Activated naive CD8-positive, alpha-beta T cell treated with anti-CD3 and anti-CD28 coated beads, Interleukin-2, amount 10 ng/mL, durations not matched to agents 7 days and 5 days (primary cell): ENCODE measurements at regions not wholly inside any gene's neighbourhood (a gene's known extent, or its start where the extent isn't known, plus 50 kb on each side); places are given as distances from the start of the nearest gene placed in this dataset.

Source experiments
- ATAC-seq: fragments of 150-1000 bp; cut with Tn5 transposase; one replicate; pipeline ENCODE4 v1.10.0; 2021; ENCODE audit warnings: low read depth, moderate library complexity
- POLR2A ChIA-PET: fragments of 350-600 bp; sonication (Branson Sonifier 250); formaldehyde crosslinking; loops from one replicate; lab custom pipeline; 2021; ENCODE audit warnings: antibody characterized with exemption; lab: Charles Lee
- DNase-seq: peaks from one replicate; pipeline ENCODE4 v3.0.0; 2021
- H3K27ac Mint-ChIP-seq: one replicate; pipeline ENCODE4 v1.8.0; 2022; ENCODE audit warnings: mild to moderate bottlenecking, mixed read lengths
- H3K27me3 Mint-ChIP-seq: one replicate; pipeline ENCODE4 v1.8.0; 2022; ENCODE audit warnings: mild to moderate bottlenecking, moderate library complexity, mixed read lengths
- H3K36me3 Mint-ChIP-seq: one replicate; pipeline ENCODE4 v1.8.0; 2021; ENCODE audit warnings: mild to moderate bottlenecking, mixed read lengths
- H3K4me1 Mint-ChIP-seq: one replicate; pipeline ENCODE4 v1.8.0; 2021; ENCODE audit warnings: mixed read lengths
- H3K4me3 Mint-ChIP-seq: one replicate; pipeline ENCODE4 v1.8.0; 2022; ENCODE audit warnings: mild to moderate bottlenecking, moderate library complexity, mixed read lengths
- H3K9me3 Mint-ChIP-seq: one replicate; pipeline ENCODE4 v1.8.0; 2021; ENCODE audit warnings: mixed read lengths

DNA sequence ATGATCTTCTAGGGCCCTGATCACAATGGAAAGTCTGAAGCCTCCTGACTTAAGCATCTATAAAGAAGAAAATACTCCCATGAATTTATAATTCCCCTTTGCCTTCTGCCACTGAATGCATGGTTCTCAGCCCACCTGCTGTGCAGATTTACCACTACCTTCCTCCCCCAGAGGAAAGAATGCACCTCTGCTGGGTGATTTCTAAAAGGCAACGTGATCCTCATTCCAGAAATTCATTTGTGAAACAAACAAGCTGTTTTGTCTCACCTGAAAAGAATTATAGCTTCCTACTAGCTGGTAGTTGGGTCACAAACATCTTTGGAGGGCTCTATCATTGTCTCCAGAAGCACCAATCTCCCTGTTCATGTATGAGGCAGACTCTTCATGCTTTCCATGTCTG lies 320.2 kb downstream of the CDC14C start:
- Mint-ChIP-seq H3K9me3 (peaks cover 2% of the 10 kb centered on the region), H3K4me3 (no peak overlapping the region), H3K4me1 (no peaks in the 10 kb centered on the region), H3K27ac (no peak overlapping the region), H3K27me3 (no peaks in the 10 kb centered on the region), H3K36me3 (no peaks in the 10 kb centered on the region)
- DNase-seq (no peak), ATAC-seq (no peak)
- POLR2A ChIA-PET, result no interaction called here

DNA sequence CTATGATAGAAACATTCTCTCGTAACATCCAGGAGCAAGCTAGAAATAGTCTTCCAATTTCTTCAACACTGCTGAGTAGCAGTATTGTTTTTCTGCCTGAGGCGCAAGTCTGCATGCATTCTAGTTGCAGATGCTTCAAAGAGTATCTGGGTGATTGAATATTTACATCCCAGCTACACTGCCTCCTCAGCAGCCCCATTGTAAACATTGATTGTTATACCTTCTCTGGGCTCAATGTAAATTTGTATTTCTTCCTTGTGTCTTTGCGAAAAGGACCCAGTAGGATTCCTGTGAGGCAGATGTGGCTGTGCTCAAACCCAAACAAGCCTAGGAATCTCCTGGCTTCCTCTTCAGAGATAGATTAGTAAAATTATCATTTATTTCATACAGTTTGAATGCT lies 320.7 kb downstream of the CDC14C start:
- H3K4me3 Mint-ChIP-seq, result no peak overlapping the region
- ATAC-seq (no peak), DNase-seq (no peak)
- no peak overlapping the region for H3K27ac Mint-ChIP-seq
- no peaks in the 10 kb centered on the region for H3K36me3 Mint-ChIP-seq
- POLR2A ChIA-PET, result no interaction called here
- peaks cover 2% of the 10 kb centered on the region for H3K9me3 Mint-ChIP-seq
- no peaks in the 10 kb centered on the region for H3K27me3 Mint-ChIP-seq
- no peaks in the 10 kb centered on the region for H3K4me1 Mint-ChIP-seq

DNA sequence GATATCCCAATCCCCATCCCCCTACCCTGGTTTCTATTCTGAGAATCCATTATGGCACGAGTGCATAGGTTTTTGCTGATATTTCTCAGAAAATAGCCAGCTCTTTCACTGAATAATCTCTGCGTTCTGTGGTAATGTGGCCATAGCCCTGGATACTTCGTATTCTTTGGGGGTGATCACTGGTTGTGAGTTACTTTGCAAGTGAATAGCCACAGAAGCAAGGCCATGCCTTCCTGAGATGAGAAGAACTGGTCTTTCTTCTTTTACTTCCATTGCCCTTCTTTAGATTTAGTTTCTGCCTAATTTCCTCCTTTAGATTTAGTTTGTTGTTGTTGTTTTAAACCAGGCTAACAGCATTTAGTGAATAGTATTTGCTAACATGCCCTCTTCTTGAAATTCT lies 323.4 kb downstream of the CDC14C start:
- H3K4me1 Mint-ChIP-seq, result no peaks in the 10 kb centered on the region
- POLR2A ChIA-PET, result no interaction called here
- H3K4me3 Mint-ChIP-seq, result no peak overlapping the region
- no peaks in the 10 kb centered on the region for H3K27me3 Mint-ChIP-seq
- H3K27ac Mint-ChIP-seq, result no peak overlapping the region
- H3K36me3 Mint-ChIP-seq, result no peaks in the 10 kb centered on the region
- ATAC-seq, result no peak
- no peak for DNase-seq
- H3K9me3 Mint-ChIP-seq, result peaks cover 2% of the 10 kb centered on the region

DNA sequence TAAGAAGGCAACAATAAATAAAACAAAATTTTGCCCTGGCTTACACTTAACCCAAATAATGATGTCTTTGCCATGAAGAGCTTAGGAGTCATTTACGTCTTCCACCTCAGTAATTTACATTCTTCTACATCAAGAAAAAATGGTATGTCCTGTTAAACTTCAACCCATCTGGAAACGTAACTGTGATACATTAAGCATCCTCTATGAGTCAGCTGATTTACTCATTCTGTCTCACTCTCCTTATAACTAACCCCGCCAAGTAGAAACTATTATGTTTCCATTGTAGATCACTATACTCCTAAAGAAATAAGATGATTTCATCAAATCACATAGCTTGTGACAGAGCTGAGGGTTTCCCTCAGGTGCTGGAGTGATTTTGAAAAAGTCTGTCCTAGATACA lies 330.7 kb downstream of the CDC14C start:
- H3K9me3 Mint-ChIP-seq, result peaks cover 2% of the 10 kb centered on the region
- DNase-seq, result no peak
- no peaks in the 10 kb centered on the region for H3K27me3 Mint-ChIP-seq
- H3K4me3 Mint-ChIP-seq, result no peak overlapping the region
- H3K36me3 Mint-ChIP-seq, result no peaks in the 10 kb centered on the region
- ATAC-seq, result no peak
- H3K4me1 Mint-ChIP-seq, result no peaks in the 10 kb centered on the region
- POLR2A ChIA-PET, result no interaction called here
- no peak overlapping the region for H3K27ac Mint-ChIP-seq

DNA sequence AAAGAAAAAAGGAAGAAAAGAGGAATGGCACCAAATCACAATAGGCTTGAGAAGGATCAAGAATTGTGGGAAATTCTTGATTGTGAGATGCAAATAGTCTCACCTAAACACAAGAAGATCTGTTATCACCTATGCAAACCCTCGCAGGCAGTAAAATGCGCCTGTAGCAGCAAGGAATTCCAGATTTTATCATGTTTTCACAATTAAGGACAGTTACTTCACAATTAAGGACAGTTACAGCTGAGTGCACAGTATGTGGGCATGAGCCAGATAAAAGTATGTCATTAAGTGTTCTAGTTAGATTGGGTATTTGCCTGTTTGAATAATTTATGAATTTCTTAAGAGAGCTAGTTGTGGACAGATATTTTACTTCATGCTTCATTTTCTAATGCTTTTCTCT lies 336.2 kb downstream of the CDC14C start:
- Mint-ChIP-seq H3K36me3 (no peaks in the 10 kb centered on the region), H3K27me3 (no peaks in the 10 kb centered on the region), H3K27ac (no peak overlapping the region), H3K9me3 (peaks cover 2% of the 10 kb centered on the region), H3K4me3 (no peak overlapping the region), H3K4me1 (no peaks in the 10 kb centered on the region)
- DNase-seq (no peak), ATAC-seq (no peak)
- POLR2A ChIA-PET, result no interaction called here

DNA sequence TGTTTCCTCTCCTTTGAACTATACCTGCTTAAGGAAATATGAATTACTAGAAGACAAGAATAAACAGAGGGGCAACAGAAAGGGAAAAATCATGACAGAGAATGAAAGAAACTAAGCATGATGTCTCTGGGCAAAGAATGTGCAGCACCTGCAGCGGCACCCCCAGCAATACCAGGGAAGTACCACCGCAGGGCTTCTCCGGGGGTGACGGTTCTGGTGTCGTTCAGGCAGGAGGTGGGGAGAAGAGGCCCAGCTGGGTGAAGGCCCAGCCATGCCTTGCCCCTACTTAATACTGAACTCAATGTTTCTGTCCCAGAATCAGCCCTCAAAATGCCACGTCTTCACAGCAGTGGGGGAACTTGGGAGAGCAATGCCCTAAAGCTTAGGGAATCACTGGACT lies 337.6 kb downstream of the CDC14C start:
- H3K27ac Mint-ChIP-seq, result no peak overlapping the region
- ATAC-seq, result no peak

DNA sequence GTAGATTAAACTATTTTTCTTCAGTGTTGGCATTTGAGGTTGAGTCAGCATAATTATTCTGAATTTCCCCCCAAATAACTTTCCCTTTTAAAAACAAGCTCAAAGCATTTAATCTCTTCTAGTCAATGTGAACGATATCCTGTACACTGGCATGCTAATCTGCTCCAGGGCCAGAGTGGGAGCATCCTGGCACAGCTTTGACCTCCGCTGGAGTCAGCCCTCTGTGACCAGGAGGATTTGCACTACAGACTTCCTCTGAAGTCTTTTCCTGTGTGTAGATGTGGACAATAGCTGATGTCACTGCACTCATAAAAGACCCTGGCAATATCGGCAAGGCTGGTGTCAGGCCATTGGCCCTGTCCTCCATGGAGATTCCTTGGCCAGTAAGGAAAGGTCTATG lies 340.2 kb downstream of the CDC14C start:
- Mint-ChIP-seq H3K36me3 (no peaks in the 10 kb centered on the region), H3K4me3 (no peak overlapping the region), H3K9me3 (no peaks in the 10 kb centered on the region), H3K27me3 (no peaks in the 10 kb centered on the region), H3K27ac (no peak overlapping the region), H3K4me1 (no peaks in the 10 kb centered on the region)
- ATAC-seq, result no peak
- no peak for DNase-seq
- POLR2A ChIA-PET, result no interaction called here

More for the DNA sequence above, 337.6 kb downstream of the CDC14C start:
- no peak overlapping the region for H3K4me3 Mint-ChIP-seq
- peaks cover 2% of the 10 kb centered on the region for H3K9me3 Mint-ChIP-seq
- POLR2A ChIA-PET, result no interaction called here
- no peaks in the 10 kb centered on the region for H3K4me1 Mint-ChIP-seq
- no peak for DNase-seq
- H3K36me3 Mint-ChIP-seq, result no peaks in the 10 kb centered on the region
- H3K27me3 Mint-ChIP-seq, result no peaks in the 10 kb centered on the region

DNA sequence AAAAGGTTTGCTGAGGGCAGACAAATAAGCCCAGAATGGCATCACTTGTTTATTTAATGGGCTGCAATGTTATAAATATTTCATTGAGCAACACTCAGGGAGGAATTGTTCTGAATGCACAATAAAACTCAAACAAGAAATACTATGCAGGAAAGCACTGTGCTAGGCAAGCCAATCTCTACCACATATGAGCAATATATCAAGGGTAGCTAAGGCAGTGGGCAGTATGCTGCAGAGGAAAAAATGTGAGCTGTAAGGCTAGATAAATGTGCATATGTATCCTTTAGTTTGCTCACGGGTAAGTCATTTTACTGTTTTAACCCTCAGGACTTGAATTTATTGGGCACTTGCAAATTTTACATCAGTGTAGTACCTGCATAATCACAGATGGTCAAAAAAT lies 349.6 kb downstream of the CDC14C start:
- H3K4me1 Mint-ChIP-seq, result no peaks in the 10 kb centered on the region
- no peaks in the 10 kb centered on the region for H3K9me3 Mint-ChIP-seq
- POLR2A ChIA-PET, result no interaction called here
- no peak overlapping the region for H3K4me3 Mint-ChIP-seq
- no peak overlapping the region for H3K27ac Mint-ChIP-seq
- H3K36me3 Mint-ChIP-seq, result no peaks in the 10 kb centered on the region
- ATAC-seq, result no peak
- H3K27me3 Mint-ChIP-seq, result no peaks in the 10 kb centered on the region
- no peak for DNase-seq

DNA sequence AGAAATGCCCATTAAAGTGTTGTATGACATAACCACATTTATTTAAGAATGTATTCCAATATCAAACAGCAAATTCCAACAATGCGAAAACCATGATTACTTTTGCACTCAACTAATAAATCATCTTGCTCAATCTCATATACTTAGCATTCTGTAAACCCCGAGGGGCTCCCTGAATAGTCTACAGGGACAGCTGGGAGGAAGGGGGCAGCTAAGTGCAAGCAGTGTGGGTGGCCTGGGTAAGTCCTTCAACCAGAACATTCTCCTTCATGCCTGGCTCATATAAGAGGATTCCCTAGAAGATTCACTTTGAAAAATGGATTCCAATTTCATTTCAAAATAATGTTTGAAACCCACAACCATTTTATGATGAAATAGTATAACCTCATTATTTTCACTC lies 355.5 kb downstream of the CDC14C start:
- H3K9me3 Mint-ChIP-seq, result no peaks in the 10 kb centered on the region
- DNase-seq (no peak), ATAC-seq (no peak)
- no peak overlapping the region for H3K27ac Mint-ChIP-seq
- POLR2A ChIA-PET, result no interaction called here
- no peak overlapping the region for H3K4me3 Mint-ChIP-seq
- H3K4me1 Mint-ChIP-seq, result no peaks in the 10 kb centered on the region
- no peaks in the 10 kb centered on the region for H3K27me3 Mint-ChIP-seq
- H3K36me3 Mint-ChIP-seq, result no peaks in the 10 kb centered on the region

DNA sequence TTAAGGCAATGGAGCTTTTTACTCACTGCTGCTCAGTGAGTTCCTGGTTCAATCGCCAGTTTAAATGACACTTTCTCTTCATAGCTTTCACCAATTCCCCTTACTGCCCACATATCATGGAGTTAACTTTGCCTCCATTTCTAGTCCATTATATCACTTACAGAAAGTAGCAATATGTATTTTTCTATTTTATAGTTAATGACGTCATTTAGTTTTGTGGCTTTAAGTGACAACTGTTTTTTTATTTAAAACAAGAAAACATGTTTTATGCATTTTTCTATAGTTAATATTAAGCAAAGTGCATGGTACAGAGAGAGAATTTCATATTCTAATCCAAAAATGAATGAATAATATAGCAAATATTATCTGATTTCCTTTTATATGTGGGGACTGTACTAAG lies 363.3 kb downstream of the CDC14C start:
- H3K27me3 Mint-ChIP-seq, result no peaks in the 10 kb centered on the region
- no peak overlapping the region for H3K27ac Mint-ChIP-seq
- ATAC-seq (no peak), DNase-seq (no peak)
- POLR2A ChIA-PET, result no interaction called here
- H3K9me3 Mint-ChIP-seq, result no peaks in the 10 kb centered on the region
- H3K4me3 Mint-ChIP-seq, result no peak overlapping the region
- H3K36me3 Mint-ChIP-seq, result no peaks in the 10 kb centered on the region
- no peaks in the 10 kb centered on the region for H3K4me1 Mint-ChIP-seq

DNA sequence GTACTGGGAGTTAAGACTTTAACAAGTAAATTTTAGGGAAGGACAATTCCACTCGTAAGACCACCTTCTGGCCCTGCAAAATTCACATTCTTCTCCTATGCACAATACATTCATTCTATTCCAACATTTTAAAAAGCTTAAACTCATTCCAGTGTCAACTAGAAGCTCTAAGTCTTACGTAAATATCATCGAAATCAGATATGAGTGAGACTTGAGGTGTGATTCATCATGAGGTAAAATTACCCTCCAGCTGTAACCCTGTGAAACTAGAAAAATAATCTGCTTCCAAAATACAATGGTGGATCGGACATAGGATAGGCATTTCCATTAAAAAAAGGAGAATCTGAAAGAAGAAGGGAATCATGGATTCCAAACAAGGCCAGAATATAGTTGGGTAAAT lies 370.3 kb downstream of the CDC14C start:
- Mint-ChIP-seq H3K9me3 (peaks cover 2% of the 10 kb centered on the region), H3K4me1 (no peaks in the 10 kb centered on the region), H3K36me3 (no peaks in the 10 kb centered on the region), H3K27ac (no peak overlapping the region), H3K27me3 (no peaks in the 10 kb centered on the region), H3K4me3 (no peak overlapping the region)
- DNase-seq (no peak), ATAC-seq (no peak)
- POLR2A ChIA-PET, result no interaction called here

DNA sequence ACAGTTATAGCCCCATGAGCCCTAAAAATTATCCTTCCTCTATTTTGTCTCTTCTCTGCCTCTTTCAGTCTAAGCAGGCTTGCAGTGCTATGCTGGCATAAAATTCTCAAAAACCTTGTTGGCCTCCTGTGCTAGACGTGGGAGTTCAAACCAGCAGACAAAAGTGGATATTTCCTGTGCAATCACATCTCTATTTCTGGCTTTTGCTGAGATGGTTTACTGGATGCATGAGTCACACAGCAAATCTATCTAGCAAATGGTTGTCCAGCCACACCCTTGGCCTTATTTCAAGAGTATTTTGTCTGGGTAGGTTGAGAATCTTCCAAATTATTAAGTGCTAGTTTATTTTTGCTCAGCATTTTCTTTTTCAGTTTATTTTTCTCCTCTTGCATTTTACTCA lies 370.8 kb downstream of the CDC14C start:
- ATAC-seq (no peak), DNase-seq (no peak)
- Mint-ChIP-seq H3K4me3 (no peak overlapping the region), H3K27me3 (no peaks in the 10 kb centered on the region), H3K4me1 (no peaks in the 10 kb centered on the region), H3K36me3 (no peaks in the 10 kb centered on the region), H3K9me3 (peaks cover 2% of the 10 kb centered on the region), H3K27ac (no peak overlapping the region)
- POLR2A ChIA-PET, result no interaction called here

DNA sequence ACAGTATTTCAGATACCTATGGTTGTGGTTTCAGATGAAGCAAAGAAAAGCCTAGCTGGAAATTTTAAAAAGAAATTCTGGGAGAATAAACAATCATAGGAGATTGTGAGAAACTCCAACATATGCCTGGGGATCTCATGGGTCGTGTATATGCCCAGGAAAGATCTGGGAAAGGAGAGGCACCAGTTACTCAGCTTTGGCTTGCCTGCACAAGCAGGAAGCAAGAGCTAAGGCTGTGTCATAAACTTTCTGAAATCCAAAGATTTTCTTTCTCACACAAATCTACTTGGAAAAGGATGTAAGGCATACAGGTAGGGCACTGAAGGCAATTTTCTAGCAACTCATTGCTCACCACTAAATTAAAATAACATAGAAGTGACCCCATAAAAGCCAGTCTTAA lies 373.6 kb downstream of the CDC14C start:
- Mint-ChIP-seq H3K9me3 (peaks cover 2% of the 10 kb centered on the region), H3K27ac (no peak overlapping the region), H3K27me3 (no peaks in the 10 kb centered on the region), H3K4me1 (no peaks in the 10 kb centered on the region), H3K4me3 (no peak overlapping the region), H3K36me3 (no peaks in the 10 kb centered on the region)
- DNase-seq (no peak), ATAC-seq (no peak)
- POLR2A ChIA-PET, result no interaction called here

DNA sequence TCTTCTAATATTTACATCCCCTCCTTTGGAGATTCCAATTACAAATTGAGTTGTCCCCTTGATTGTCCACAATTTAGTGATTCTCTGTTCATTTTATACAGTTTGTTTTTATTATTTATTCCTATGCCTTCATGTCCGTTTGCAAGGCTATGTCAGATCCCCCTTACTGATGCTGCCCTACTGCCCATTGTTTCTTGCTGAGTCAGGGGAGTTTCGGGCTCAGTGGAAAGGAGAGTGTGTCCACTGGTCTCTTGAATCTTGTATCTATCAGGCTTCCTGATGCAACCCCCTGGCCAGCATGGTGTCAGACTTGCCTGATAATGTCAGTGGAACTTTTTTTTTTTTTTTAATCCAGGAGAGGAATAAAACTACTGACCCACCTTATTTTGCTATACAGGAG lies 384.4 kb downstream of the CDC14C start:
- ATAC-seq (no peak), DNase-seq (no peak)
- POLR2A ChIA-PET, result no interaction called here
- Mint-ChIP-seq H3K36me3 (no peaks in the 10 kb centered on the region), H3K27me3 (no peaks in the 10 kb centered on the region), H3K27ac (no peak overlapping the region), H3K4me1 (no peaks in the 10 kb centered on the region), H3K4me3 (no peak overlapping the region), H3K9me3 (peaks cover 4% of the 10 kb centered on the region)

DNA sequence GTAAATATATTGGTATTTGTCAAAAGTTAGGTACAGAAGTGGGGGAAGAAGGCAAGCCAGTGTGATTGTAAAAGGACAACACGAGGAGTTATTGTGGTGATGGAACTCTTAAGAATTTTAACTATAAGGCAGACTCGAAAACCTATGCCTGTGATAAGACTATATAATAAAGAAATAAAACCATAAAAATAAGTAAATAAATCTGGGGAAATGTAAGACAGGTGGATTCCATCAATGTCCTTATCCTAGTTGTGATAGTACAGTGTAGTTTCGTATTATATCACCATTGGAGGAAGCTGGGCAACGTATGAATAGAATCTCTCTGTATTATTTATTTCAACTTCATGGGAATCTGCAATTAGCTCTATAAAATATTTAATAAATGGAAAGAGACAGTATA lies 395.7 kb downstream of the CDC14C start:
- Mint-ChIP-seq H3K4me3 (no peak overlapping the region), H3K27me3 (no peaks in the 10 kb centered on the region), H3K9me3 (no peaks in the 10 kb centered on the region), H3K36me3 (no peaks in the 10 kb centered on the region), H3K27ac (no peak overlapping the region), H3K4me1 (no peaks in the 10 kb centered on the region)
- DNase-seq (no peak), ATAC-seq (no peak)
- POLR2A ChIA-PET, result no interaction called here
